Osteoblast (primary cell): ENCODE measurements at regions not wholly inside any gene's neighbourhood (a gene's known extent, or its start where the extent isn't known, plus 50 kb on each side); places are given as distances from the start of the nearest gene placed in this dataset.

ENCODE experiments used
- DNase-seq: peaks from one replicate; pipeline ENCODE4 v3.0.0; 2011; ENCODE audit warnings: low spot score, mixed read lengths; ENCODE audit not compliant: insufficient read length; ENCODE audit errors: missing footprints
- H2AFZ ChIP-seq: 2 replicates; pipeline ENCODE4 v1.6.0; 2011; ENCODE audit warnings: mild to moderate bottlenecking, low read length
- H3K27ac ChIP-seq: 2 replicates; pipeline ENCODE4 v1.5.1; 2011; ENCODE audit warnings: mild to moderate bottlenecking, low read depth, low read length, moderate library complexity
- H3K27me3 ChIP-seq: 2 replicates; pipeline ENCODE4 v1.6.0; 2012; ENCODE audit warnings: mild to moderate bottlenecking, control low read depth, inconsistent platforms, low read length, moderate library complexity; ENCODE audit not compliant: insufficient read depth
- H3K36me3 ChIP-seq: 2 replicates; pipeline ENCODE4 v1.5.1; 2011; ENCODE audit warnings: mild to moderate bottlenecking, low read length, control low read depth, moderate library complexity; ENCODE audit not compliant: insufficient read depth
- H3K4me1 ChIP-seq: 2 replicates; pipeline ENCODE4 v1.5.1; 2011; ENCODE audit warnings: mild to moderate bottlenecking, low read length, control low read depth, moderate library complexity; ENCODE audit not compliant: insufficient read depth
- H3K4me2 ChIP-seq: 2 replicates; pipeline ENCODE4 v1.6.0; 2011; ENCODE audit warnings: mild to moderate bottlenecking, low read length; ENCODE audit not compliant: insufficient read depth
- H3K4me3 ChIP-seq: fragments of 200-600 bp; sonication (generic); 3 replicates; pipeline ENCODE4 v1.5.1; 2012; ENCODE audit warnings: mild to moderate bottlenecking, low read length, inconsistent platforms; ENCODE audit not compliant: insufficient read depth
- H3K79me2 ChIP-seq: 2 replicates; pipeline ENCODE4 v1.6.0; 2012; ENCODE audit warnings: mild to moderate bottlenecking, low read length, control low read depth, inconsistent platforms; ENCODE audit not compliant: insufficient read depth
- H3K9me3 ChIP-seq: 2 replicates; pipeline ENCODE4 v1.5.1; 2011; ENCODE audit warnings: low read depth, low read length, control low read depth
- H4K20me1 ChIP-seq: 2 replicates; pipeline ENCODE4 v1.6.0; 2012; ENCODE audit warnings: mild to moderate bottlenecking, low read length, control low read depth; ENCODE audit not compliant: insufficient read depth
- TF ChIP-seq, protein P1 (sequence below): IDR thresholded peaks from 2 replicates; pipeline ENCODE4 v1.5.1; 2011; ENCODE audit warnings: mild to moderate bottlenecking, low read depth, low read length, moderate library complexity; ENCODE audit errors: extremely low read depth

- H4K20me1 ChIP-seq = no peaks in the 10 kb centered on the region
- no peaks in the 10 kb centered on the region for H3K36me3 ChIP-seq
- no peaks in the 10 kb centered on the region for H3K79me2 ChIP-seq
- no peak for DNase-seq
- H3K4me3 ChIP-seq = no peak overlapping the region
- H3K27me3 ChIP-seq = no peaks in the 10 kb centered on the region
- no peak overlapping the region for H2AFZ ChIP-seq
- H3K9me3 ChIP-seq = no peaks in the 10 kb centered on the region
- H3K4me2 ChIP-seq = no peak overlapping the region
- H3K4me1 ChIP-seq = no peaks in the 10 kb centered on the region
- TF ChIP-seq, protein P1, sequence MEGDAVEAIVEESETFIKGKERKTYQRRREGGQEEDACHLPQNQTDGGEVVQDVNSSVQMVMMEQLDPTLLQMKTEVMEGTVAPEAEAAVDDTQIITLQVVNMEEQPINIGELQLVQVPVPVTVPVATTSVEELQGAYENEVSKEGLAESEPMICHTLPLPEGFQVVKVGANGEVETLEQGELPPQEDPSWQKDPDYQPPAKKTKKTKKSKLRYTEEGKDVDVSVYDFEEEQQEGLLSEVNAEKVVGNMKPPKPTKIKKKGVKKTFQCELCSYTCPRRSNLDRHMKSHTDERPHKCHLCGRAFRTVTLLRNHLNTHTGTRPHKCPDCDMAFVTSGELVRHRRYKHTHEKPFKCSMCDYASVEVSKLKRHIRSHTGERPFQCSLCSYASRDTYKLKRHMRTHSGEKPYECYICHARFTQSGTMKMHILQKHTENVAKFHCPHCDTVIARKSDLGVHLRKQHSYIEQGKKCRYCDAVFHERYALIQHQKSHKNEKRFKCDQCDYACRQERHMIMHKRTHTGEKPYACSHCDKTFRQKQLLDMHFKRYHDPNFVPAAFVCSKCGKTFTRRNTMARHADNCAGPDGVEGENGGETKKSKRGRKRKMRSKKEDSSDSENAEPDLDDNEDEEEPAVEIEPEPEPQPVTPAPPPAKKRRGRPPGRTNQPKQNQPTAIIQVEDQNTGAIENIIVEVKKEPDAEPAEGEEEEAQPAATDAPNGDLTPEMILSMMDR = no peak
- no peak overlapping the region for H3K27ac ChIP-seq
Observed at GRCh38 chr5:2112173-2113025, 229.7 kb upstream of the IRX4 start.

- TF ChIP-seq, protein P1 = no peak
- H3K36me3 ChIP-seq = no peaks in the 10 kb centered on the region
- no peak overlapping the region for H3K4me3 ChIP-seq
- no peaks in the 10 kb centered on the region for H3K4me1 ChIP-seq
- no peak for DNase-seq
- no peak overlapping the region for H3K4me2 ChIP-seq
- no peaks in the 10 kb centered on the region for H3K9me3 ChIP-seq
- no peak overlapping the region for H2AFZ ChIP-seq
- H4K20me1 ChIP-seq = no peaks in the 10 kb centered on the region
- no peaks in the 10 kb centered on the region for H3K79me2 ChIP-seq
- no peak overlapping the region for H3K27ac ChIP-seq
- no peaks in the 10 kb centered on the region for H3K27me3 ChIP-seq
Observed at GRCh38 chr5:2111569-2112105, 228.9 kb upstream of the IRX4 start.

- Histone ChIP-seq H3K27ac (no peak overlapping the region), H3K36me3 (no peaks in the 10 kb centered on the region), H3K4me2 (no peak overlapping the region), H3K4me1 (no peaks in the 10 kb centered on the region), H3K4me3 (no peak overlapping the region), H2AFZ (no peak overlapping the region), H3K9me3 (no peaks in the 10 kb centered on the region), H3K27me3 (no peaks in the 10 kb centered on the region), H3K79me2 (no peaks in the 10 kb centered on the region), H4K20me1 (no peaks in the 10 kb centered on the region)
- TF ChIP-seq, protein P1 = no peak
- no peak for DNase-seq
Observed at GRCh38 chr5:2110934-2111462, 228.3 kb upstream of the IRX4 start.
